IMR-90 (cell line): ENCODE measurements at regions not wholly inside any gene's neighbourhood (a gene's known extent, or its start where the extent isn't known, plus 50 kb on each side); places are given as distances from the start of the nearest gene placed in this dataset.

Experiments used
- BHLHE40 ChIP-seq: fragments of 150-350 bp; IDR thresholded peaks from 2 replicates; pipeline ENCODE4 v1.6.1; 2016; ENCODE audit warnings: mild to moderate bottlenecking, low read depth, low read length
- CEBPB ChIP-seq: IDR thresholded peaks from 2 replicates; pipeline ENCODE4 v1.6.1; 2012; ENCODE audit warnings: low read depth, low read length, improper control_type of control experiment
- CHD1 ChIP-seq: IDR thresholded peaks from 2 replicates; pipeline ENCODE4 v1.6.1; 2012; ENCODE audit warnings: low read depth, low read length, improper control_type of control experiment
- CTCF ChIP-seq: conservative IDR thresholded peaks from 2 replicates; pipeline ENCODE4 v1.5.1; 2012; ENCODE audit warnings: mild to moderate bottlenecking, low read depth, low read length, improper control_type of control experiment
- FOS ChIP-seq: fragments of 150-350 bp; IDR thresholded peaks from 2 replicates; pipeline ENCODE4 v1.6.1; 2016; ENCODE audit warnings: low read depth, low read length
- POLR2A ChIP-seq: IDR thresholded peaks from 2 replicates; pipeline ENCODE4 v1.6.1; 2012; ENCODE audit warnings: mild to moderate bottlenecking, low read depth, low read length
- USF2 ChIP-seq: fragments of 150-350 bp; IDR thresholded peaks from 2 replicates; pipeline ENCODE4 v1.6.1; 2017; ENCODE audit warnings: mild to moderate bottlenecking, antibody characterized with exemption, low read length, low read depth

DNA sequence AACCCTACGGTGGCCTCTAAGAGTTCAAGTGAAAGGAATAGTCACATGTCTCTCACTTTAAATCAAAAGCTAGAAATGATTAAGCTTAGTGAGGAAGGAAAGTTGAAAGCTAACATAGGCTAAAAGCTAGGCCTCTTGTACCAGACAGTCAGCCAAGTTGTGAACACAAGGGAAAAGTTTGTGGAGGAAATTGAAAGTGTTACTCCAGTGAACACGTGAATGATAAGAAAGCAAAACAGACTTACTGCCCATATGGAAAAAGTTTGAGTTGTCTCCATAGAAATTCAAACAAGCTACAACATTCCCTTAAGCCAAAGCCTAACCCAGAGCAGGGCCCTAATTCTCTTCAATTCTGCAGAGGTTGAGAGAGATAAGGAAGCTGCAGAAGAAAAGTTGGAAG lies 51.5 kb upstream of the RAB9B start:
- TF ChIP-seq CTCF (no peak), USF2 (no peak), BHLHE40 (no peak), POLR2A (no peak), FOS (no peak), CEBPB (no peak), CHD1 (no peak)
